ENCODE measurements at regions not wholly inside any gene's neighbourhood (a gene's known extent, or its start where the extent isn't known, plus 50 kb on each side); places are given as distances from the start of the nearest gene placed in this dataset.

GRCh38 chr9:81874250-81874649 lies 54.0 kb upstream of the SPATA31D4 start:
- TF ChIP-seq CTCF (IDR thresholded peaks at IDR 0.05), result no peak

GRCh38 chr9:81874931-81875330 lies 53.3 kb upstream of the SPATA31D4 start:
- no peak overlapping the region for H3K27ac ChIP-seq
- H3K4me3 ChIP-seq, result no peak overlapping the region
- peaks cover 8% of the 10 kb centered on the region for H3K4me1 ChIP-seq
- no peak for TF ChIP-seq CTCF (IDR thresholded peaks at IDR 0.05)
- intact Hi-C loops (cut with DNase I), result no loop called here
- H3K36me3 ChIP-seq, result no peaks in the 10 kb centered on the region
- H3K9me3 ChIP-seq, result no peaks in the 10 kb centered on the region
- no peak for ATAC-seq
- no peaks in the 10 kb centered on the region for H3K27me3 ChIP-seq
- DNase-seq, result no peak

More at GRCh38 chr9:81874250-81874649, 54.0 kb upstream of the SPATA31D4 start:
- Histone ChIP-seq H3K36me3 (no peaks in the 10 kb centered on the region), H3K27ac (no peak overlapping the region), H3K9me3 (no peaks in the 10 kb centered on the region), H3K4me3 (no peak overlapping the region), H3K27me3 (no peaks in the 10 kb centered on the region), H3K4me1 (peaks cover 8% of the 10 kb centered on the region)
- DNase-seq (no peak), ATAC-seq (no peak)
- intact Hi-C loops (cut with DNase I), result no loop called here

- Histone ChIP-seq H3K27me3 (no peaks in the 10 kb centered on the region), H3K9me3 (no peaks in the 10 kb centered on the region), H3K4me1 (peaks cover 8% of the 10 kb centered on the region), H3K4me3 (no peak overlapping the region), H3K27ac (no peak overlapping the region), H3K36me3 (no peaks in the 10 kb centered on the region)
- TF ChIP-seq CTCF (IDR thresholded peaks at IDR 0.05), result no peak
- ATAC-seq (no peak), DNase-seq (no peak)
- intact Hi-C loops (cut with DNase I), result no loop called here
Observed at GRCh38 chr9:81877047-81877446, 51.2 kb upstream of the SPATA31D4 start.
